ENCODE measurements at regions not wholly inside any gene's neighbourhood (a gene's known extent, or its start where the extent isn't known, plus 50 kb on each side); places are given as distances from the start of the nearest gene placed in this dataset.
"Not testable (repeated sequence)": the region's sequence is repeated elsewhere in the genome, so short reads cannot be mapped to it uniquely, and the experiment has no call there.

GRCh38 chr2:89765361-89765718 lies 1073.9 kb downstream of the RPIA start:
- not testable (repeated sequence) for H3K9ac ChIP-seq (ENCODE audit: low read length in 5 of 5); H3K27ac ChIP-seq (ENCODE audit: low read depth, low read length); H3K4me3 ChIP-seq (ENCODE audit: low read depth in 1 of 5, low read length in 5 of 5); H3K4me1 ChIP-seq (ENCODE audit: control insufficient read depth in 5 of 5, insufficient read depth in 5 of 5, low read length in 5 of 5); H3K36me3 ChIP-seq (ENCODE audit: control insufficient read depth in 5 of 5, insufficient read depth in 5 of 5, low read length in 5 of 5)
- Histone ChIP-seq H3K9me3 (ENCODE audit: control insufficient read depth in 5 of 5, low read length in 5 of 5) (peaks cover 0 to 13% (median 7%) of the 10 kb centered on the region in 5 donors), H3K27me3 (ENCODE audit: control insufficient read depth in 5 of 5, insufficient read depth in 4 of 5, low read length in 5 of 5) (peaks cover 8 to 28% (median 20%) of the 10 kb centered on the region in 5 donors)

- peaks cover 0 to 13% (median 7%) of the 10 kb centered on the region in 5 donors for H3K9me3 ChIP-seq (ENCODE audit: control insufficient read depth in 5 of 5, low read length in 5 of 5)
Observed at GRCh38 chr2:89766141-89766990, 1074.9 kb downstream of the RPIA start.

GRCh38 chr2:89767058-89767457 lies 1075.6 kb downstream of the RPIA start:
- H3K36me3 ChIP-seq (ENCODE audit: control insufficient read depth in 5 of 5, insufficient read depth in 5 of 5, low read length in 5 of 5); H3K27ac ChIP-seq (ENCODE audit: low read depth, low read length); H3K4me3 ChIP-seq (ENCODE audit: low read depth in 1 of 5, low read length in 5 of 5); H3K9ac ChIP-seq (ENCODE audit: low read length in 5 of 5); H3K4me1 ChIP-seq (ENCODE audit: control insufficient read depth in 5 of 5, insufficient read depth in 5 of 5, low read length in 5 of 5): not testable (repeated sequence)
- Histone ChIP-seq H3K27me3 (ENCODE audit: control insufficient read depth in 5 of 5, insufficient read depth in 4 of 5, low read length in 5 of 5) (peaks cover 8 to 28% (median 20%) of the 10 kb centered on the region in 5 donors), H3K9me3 (ENCODE audit: control insufficient read depth in 5 of 5, low read length in 5 of 5) (peaks cover 0 to 13% (median 7%) of the 10 kb centered on the region in 5 donors)

More at GRCh38 chr2:89766141-89766990, 1074.9 kb downstream of the RPIA start:
- not testable (repeated sequence) for H3K4me1 ChIP-seq (ENCODE audit: control insufficient read depth in 5 of 5, insufficient read depth in 5 of 5, low read length in 5 of 5); H3K4me3 ChIP-seq (ENCODE audit: low read depth in 1 of 5, low read length in 5 of 5); H3K27ac ChIP-seq (ENCODE audit: low read depth, low read length); H3K9ac ChIP-seq (ENCODE audit: low read length in 5 of 5); H3K36me3 ChIP-seq (ENCODE audit: control insufficient read depth in 5 of 5, insufficient read depth in 5 of 5, low read length in 5 of 5)
- H3K27me3 ChIP-seq (ENCODE audit: control insufficient read depth in 5 of 5, insufficient read depth in 4 of 5, low read length in 5 of 5): peaks cover 8 to 28% (median 20%) of the 10 kb centered on the region in 5 donors

DNA sequence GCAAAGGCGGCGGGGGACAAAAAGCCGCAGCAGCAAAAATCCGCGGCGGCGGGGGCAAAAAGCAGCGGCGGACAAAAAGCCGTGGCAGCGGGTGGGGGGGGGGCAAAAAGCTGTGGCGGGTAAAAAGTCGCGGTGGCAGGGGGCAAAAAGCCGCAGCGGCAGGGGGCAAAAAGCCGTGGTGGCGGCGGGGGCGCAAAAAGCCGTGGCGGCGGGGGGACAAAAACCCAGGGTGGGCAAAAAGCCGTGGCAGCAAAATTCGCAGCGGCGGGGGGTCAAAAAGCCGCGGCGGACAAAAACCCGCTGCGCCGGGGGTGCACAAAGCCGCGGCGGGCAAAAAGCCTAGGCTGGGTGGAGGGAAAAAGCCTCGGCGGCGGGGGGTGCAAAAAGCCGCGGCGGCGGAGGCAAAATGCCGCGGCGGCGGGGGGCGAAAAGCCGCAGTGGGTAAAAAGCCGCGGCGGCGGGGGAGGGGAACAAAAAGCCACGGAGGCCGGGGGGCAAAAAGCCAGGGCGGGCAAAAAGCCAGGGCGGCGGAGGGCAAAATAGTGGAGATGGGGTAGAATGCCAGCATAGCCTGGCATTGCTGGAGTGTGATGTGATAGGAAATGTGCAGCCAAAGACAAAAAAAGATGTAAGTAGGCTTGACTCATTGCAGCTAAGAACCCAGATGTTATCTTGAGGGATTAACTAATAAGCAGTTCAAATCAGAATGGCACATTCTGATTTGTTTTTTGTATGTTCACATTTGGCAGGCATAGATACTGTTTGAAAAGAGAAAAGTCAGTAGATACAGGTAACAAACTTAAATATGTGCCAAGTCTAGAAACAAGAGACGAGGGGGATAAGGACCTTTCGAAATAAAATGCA lies 1076.3 kb downstream of the RPIA start:
- H3K27ac ChIP-seq (ENCODE audit: low read depth, low read length): no peak overlapping the region
- peaks cover 3 to 16% (median 10%) of the 10 kb centered on the region in 5 donors for H3K9me3 ChIP-seq (ENCODE audit: control insufficient read depth in 5 of 5, low read length in 5 of 5)
- peaks cover 0 to 9% (median 0%) of the 10 kb centered on the region in 5 donors for H3K4me1 ChIP-seq (ENCODE audit: control insufficient read depth in 5 of 5, insufficient read depth in 5 of 5, low read length in 5 of 5)
- no peak overlapping the region for H3K4me3 ChIP-seq (ENCODE audit: low read depth in 1 of 5, low read length in 5 of 5)
- H3K27me3 ChIP-seq (ENCODE audit: control insufficient read depth in 5 of 5, insufficient read depth in 4 of 5, low read length in 5 of 5): peaks cover 8 to 28% (median 20%) of the 10 kb centered on the region in 5 donors
- H3K9ac ChIP-seq (ENCODE audit: low read length in 5 of 5): no peak overlapping the region
- H3K36me3 ChIP-seq (ENCODE audit: control insufficient read depth in 5 of 5, insufficient read depth in 5 of 5, low read length in 5 of 5): no peaks in the 10 kb centered on the region

DNA sequence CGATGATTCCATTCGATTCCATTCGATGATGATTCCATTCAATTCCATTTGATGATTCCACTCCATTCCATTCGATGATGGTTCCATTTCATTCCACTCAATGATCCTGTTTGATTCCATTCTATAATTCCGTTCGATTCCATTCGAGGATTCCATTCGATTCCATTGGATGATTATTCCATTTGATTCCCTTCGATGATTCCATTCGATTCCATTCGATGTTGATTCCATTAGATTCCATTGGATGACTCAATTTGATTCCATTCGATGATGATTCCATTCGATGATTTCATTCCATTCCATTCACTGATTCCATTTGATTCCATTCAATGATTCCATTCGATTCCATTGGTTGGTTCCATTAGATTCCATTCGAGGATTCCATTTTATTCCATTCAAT lies 1084.4 kb downstream of the RPIA start:
- Histone ChIP-seq H3K9me3 (ENCODE audit: control insufficient read depth in 5 of 5, low read length in 5 of 5) (peaks cover 25 to 85% (median 75%) of the 10 kb centered on the region in 5 donors), H3K4me3 (ENCODE audit: low read depth in 1 of 5, low read length in 5 of 5) (no peak overlapping the region), H3K4me1 (ENCODE audit: control insufficient read depth in 5 of 5, insufficient read depth in 5 of 5, low read length in 5 of 5) (no peaks in the 10 kb centered on the region), H3K27ac (ENCODE audit: low read depth, low read length) (no peak overlapping the region), H3K27me3 (ENCODE audit: control insufficient read depth in 5 of 5, insufficient read depth in 4 of 5, low read length in 5 of 5) (no peaks in the 10 kb centered on the region), H3K36me3 (ENCODE audit: control insufficient read depth in 5 of 5, insufficient read depth in 5 of 5, low read length in 5 of 5) (no peaks in the 10 kb centered on the region), H3K9ac (ENCODE audit: low read length in 5 of 5) (no peak overlapping the region)

DNA sequence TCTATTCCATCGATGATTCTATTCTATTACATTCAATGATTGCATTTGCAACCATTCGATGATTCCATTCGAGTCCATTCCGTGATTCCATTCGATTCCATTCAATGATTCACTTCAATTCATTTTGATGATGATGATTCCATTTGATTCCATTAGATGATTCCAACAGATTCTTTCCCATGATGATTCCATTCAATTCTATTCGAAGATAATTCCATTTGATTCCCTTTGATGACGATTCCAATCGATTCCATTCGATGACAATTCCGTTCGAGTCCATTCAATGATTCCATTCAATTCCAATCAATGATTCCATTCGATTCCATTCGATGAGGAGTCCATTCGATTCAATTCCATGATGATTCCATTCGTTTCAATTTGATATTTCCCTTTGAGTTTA lies 1088.8 kb downstream of the RPIA start:
- H3K4me3 ChIP-seq (ENCODE audit: low read depth in 1 of 5, low read length in 5 of 5): no peak overlapping the region
- H3K9me3 ChIP-seq (ENCODE audit: control insufficient read depth in 5 of 5, low read length in 5 of 5): peaks cover 34 to 97% (median 80%) of the 10 kb centered on the region in 5 donors
- H3K27ac ChIP-seq (ENCODE audit: low read depth, low read length): no peak overlapping the region
- H3K36me3 ChIP-seq (ENCODE audit: control insufficient read depth in 5 of 5, insufficient read depth in 5 of 5, low read length in 5 of 5): no peaks in the 10 kb centered on the region
- H3K27me3 ChIP-seq (ENCODE audit: control insufficient read depth in 5 of 5, insufficient read depth in 4 of 5, low read length in 5 of 5): no peaks in the 10 kb centered on the region
- H3K9ac ChIP-seq (ENCODE audit: low read length in 5 of 5): no peak overlapping the region
- H3K4me1 ChIP-seq (ENCODE audit: control insufficient read depth in 5 of 5, insufficient read depth in 5 of 5, low read length in 5 of 5): no peaks in the 10 kb centered on the region

GRCh38 chr2:89781962-89782361 lies 1090.5 kb downstream of the RPIA start:
- peaks cover 26 to 89% (median 66%) of the 10 kb centered on the region in 5 donors for H3K9me3 ChIP-seq (ENCODE audit: control insufficient read depth in 5 of 5, low read length in 5 of 5)
- no peak overlapping the region for H3K4me3 ChIP-seq (ENCODE audit: low read depth in 1 of 5, low read length in 5 of 5)
- H3K36me3 ChIP-seq (ENCODE audit: control insufficient read depth in 5 of 5, insufficient read depth in 5 of 5, low read length in 5 of 5): no peaks in the 10 kb centered on the region
- H3K9ac ChIP-seq (ENCODE audit: low read length in 5 of 5): no peak overlapping the region
- H3K27me3 ChIP-seq (ENCODE audit: control insufficient read depth in 5 of 5, insufficient read depth in 4 of 5, low read length in 5 of 5): no peaks in the 10 kb centered on the region
- no peaks in the 10 kb centered on the region for H3K4me1 ChIP-seq (ENCODE audit: control insufficient read depth in 5 of 5, insufficient read depth in 5 of 5, low read length in 5 of 5)
- no peak overlapping the region for H3K27ac ChIP-seq (ENCODE audit: low read depth, low read length)

- H3K27ac ChIP-seq (ENCODE audit: low read depth, low read length): no peak overlapping the region
- no peaks in the 10 kb centered on the region for H3K36me3 ChIP-seq (ENCODE audit: control insufficient read depth in 5 of 5, insufficient read depth in 5 of 5, low read length in 5 of 5)
- H3K9me3 ChIP-seq (ENCODE audit: control insufficient read depth in 5 of 5, low read length in 5 of 5): peaks cover 15 to 85% (median 60%) of the 10 kb centered on the region in 5 donors
- no peaks in the 10 kb centered on the region for H3K27me3 ChIP-seq (ENCODE audit: control insufficient read depth in 5 of 5, insufficient read depth in 4 of 5, low read length in 5 of 5)
- H3K9ac ChIP-seq (ENCODE audit: low read length in 5 of 5): no peak overlapping the region
- H3K4me3 ChIP-seq (ENCODE audit: low read depth in 1 of 5, low read length in 5 of 5): no peak overlapping the region
- H3K4me1 ChIP-seq (ENCODE audit: control insufficient read depth in 5 of 5, insufficient read depth in 5 of 5, low read length in 5 of 5): no peaks in the 10 kb centered on the region
Observed at GRCh38 chr2:89784960-89785359, 1093.5 kb downstream of the RPIA start.

- not testable (repeated sequence) for H3K27me3 ChIP-seq (ENCODE audit: control insufficient read depth in 5 of 5, insufficient read depth in 4 of 5, low read length in 5 of 5)
- peaks cover 12 to 84% (median 60%) of the 10 kb centered on the region in 5 donors for H3K9me3 ChIP-seq (ENCODE audit: control insufficient read depth in 5 of 5, low read length in 5 of 5)
Observed at GRCh38 chr2:89785528-89785927, 1094.1 kb downstream of the RPIA start.

GRCh38 chr2:89786642-89787041 lies 1095.2 kb downstream of the RPIA start:
- H3K4me1 ChIP-seq (ENCODE audit: control insufficient read depth in 5 of 5, insufficient read depth in 5 of 5, low read length in 5 of 5); H3K36me3 ChIP-seq (ENCODE audit: control insufficient read depth in 5 of 5, insufficient read depth in 5 of 5, low read length in 5 of 5); H3K27me3 ChIP-seq (ENCODE audit: control insufficient read depth in 5 of 5, insufficient read depth in 4 of 5, low read length in 5 of 5); H3K27ac ChIP-seq (ENCODE audit: low read depth, low read length); H3K4me3 ChIP-seq (ENCODE audit: low read depth in 1 of 5, low read length in 5 of 5); H3K9ac ChIP-seq (ENCODE audit: low read length in 5 of 5): not testable (repeated sequence)
- H3K9me3 ChIP-seq (ENCODE audit: control insufficient read depth in 5 of 5, low read length in 5 of 5): peaks cover 12 to 85% (median 54%) of the 10 kb centered on the region in 5 donors

More at GRCh38 chr2:89785528-89785927, 1094.1 kb downstream of the RPIA start:
- H3K4me3 ChIP-seq (ENCODE audit: low read depth in 1 of 5, low read length in 5 of 5); H3K36me3 ChIP-seq (ENCODE audit: control insufficient read depth in 5 of 5, insufficient read depth in 5 of 5, low read length in 5 of 5); H3K9ac ChIP-seq (ENCODE audit: low read length in 5 of 5); H3K4me1 ChIP-seq (ENCODE audit: control insufficient read depth in 5 of 5, insufficient read depth in 5 of 5, low read length in 5 of 5); H3K27ac ChIP-seq (ENCODE audit: low read depth, low read length): not testable (repeated sequence)
